Activated gamma-delta T cell treated with Interleukin-2 at 50 U/mL for 16 hours (primary cell): ENCODE measurements at regions not wholly inside any gene's neighbourhood (a gene's known extent, or its start where the extent isn't known, plus 50 kb on each side); places are given as distances from the start of the nearest gene placed in this dataset.
"Not testable (repeated sequence)": the region's sequence is repeated elsewhere in the genome, so short reads cannot be mapped to it uniquely, and the experiment has no call there.

Experiments
- DNase-seq: peaks from one replicate; pipeline ENCODE4 v3.0.0-alpha.2; 2020

DNA sequence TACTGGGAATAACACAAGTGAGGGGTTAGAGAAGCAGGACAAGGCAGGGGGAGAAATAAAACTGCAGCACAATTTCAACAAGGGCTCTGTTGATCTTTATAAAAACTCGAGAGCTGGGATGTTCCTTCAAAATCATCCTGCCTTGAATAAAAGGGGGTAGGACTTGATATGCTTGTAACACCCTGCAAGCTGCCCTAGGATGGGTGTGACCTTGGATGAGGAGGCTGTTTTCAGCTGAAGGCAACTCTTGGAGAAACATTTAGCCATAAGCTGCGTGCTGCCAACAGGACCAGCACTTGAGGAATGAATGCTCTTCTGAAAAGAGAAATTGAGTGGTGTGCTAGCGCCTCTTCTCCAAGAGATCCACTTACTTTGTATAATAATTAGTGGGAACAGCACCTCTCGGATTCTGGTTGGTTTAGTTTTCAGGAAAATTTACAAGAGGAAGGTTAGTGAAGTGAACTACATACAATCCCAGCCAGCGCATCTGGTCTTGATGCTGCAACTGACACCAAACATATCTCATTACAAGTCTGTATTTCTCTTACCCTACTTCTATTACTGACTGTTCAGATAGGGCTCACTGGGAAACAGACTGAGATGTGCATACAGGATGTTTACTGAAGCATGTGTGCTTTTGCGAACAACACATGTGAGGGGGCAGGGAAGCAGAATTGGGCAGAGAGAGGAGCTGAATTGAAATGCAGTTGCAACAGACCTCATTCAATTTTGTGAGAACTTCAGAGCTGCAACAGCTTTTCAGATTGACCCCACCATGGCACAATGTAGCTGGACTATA lies 643.0 kb upstream of the GOLIM4 start:
- no peak for DNase-seq

GRCh38 chr3:168736202-168736601 lies 640.5 kb upstream of the GOLIM4 start:
- no peak for DNase-seq

- DNase-seq = no peak
Observed at GRCh38 chr3:168730073-168730472, 634.3 kb upstream of the GOLIM4 start.

- no peak for DNase-seq
Observed at GRCh38 chr3:168722091-168722490, 626.4 kb upstream of the GOLIM4 start.

DNA sequence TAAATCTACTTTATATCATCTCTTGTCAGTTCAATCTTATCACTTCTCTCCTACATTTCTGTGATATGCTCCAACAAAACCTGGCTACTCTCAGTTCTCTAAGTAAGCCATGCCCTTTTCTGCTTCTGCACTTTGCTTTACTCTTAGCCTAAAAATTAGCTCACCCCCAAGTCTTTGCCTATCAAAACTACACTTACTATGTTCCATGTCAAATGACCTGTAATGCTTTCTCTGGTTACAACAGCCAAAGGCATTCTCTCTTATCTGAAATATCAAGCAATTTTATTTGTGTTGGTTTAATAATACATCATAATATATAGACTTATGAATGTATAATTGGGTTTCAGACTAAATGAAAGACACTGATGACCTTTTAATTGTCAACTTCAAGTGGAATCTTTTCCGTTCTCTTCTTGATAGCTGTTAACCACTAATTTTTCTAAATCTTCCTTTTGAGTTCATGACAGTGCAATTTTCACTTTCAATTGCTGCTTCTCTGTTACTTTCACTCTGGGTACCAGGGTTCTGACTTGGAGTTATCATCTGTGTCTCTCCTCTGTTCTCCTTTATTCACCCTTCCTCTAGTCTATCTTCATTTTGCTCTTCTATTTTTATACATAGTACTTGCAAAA lies 619.0 kb upstream of the GOLIM4 start:
- DNase-seq = no peak

DNA sequence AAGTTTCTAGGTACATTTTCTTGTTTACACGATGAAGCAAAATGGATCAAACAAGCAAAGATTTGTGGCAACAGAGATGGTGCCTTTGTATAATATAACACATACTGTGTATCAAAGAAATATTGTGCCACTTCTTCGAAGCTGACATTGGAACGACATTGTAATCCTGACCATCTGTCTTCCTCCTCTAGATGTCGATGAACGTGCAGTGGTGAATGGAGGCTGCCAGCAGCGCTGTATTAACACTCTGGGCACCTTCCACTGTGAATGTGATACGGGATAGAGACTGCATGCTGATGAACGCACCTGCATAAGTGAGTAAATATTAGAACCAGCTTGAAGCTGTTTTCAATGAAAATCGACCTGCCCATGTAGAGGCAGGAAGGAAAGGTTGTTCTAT lies 613.3 kb upstream of the GOLIM4 start:
- DNase-seq = no peak

DNA sequence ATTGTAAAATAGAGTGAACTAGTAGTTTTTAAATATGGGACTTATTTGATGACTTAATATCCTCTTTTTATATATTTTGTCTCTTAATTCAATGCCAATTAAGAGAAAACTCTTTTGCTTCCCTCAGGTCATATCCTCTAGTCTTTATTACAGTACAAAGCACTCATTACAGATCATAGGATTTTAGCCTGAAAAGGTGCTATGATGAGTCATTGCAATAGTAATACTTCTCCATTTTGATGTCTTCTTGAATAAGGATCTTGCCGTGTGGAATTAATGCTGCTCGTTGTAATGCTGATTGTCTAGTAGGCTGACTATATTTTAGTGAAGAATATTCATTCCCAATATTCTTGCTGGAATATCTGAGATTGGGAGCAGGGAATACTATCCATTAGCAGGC lies 612.2 kb upstream of the GOLIM4 start:
- no peak for DNase-seq

DNA sequence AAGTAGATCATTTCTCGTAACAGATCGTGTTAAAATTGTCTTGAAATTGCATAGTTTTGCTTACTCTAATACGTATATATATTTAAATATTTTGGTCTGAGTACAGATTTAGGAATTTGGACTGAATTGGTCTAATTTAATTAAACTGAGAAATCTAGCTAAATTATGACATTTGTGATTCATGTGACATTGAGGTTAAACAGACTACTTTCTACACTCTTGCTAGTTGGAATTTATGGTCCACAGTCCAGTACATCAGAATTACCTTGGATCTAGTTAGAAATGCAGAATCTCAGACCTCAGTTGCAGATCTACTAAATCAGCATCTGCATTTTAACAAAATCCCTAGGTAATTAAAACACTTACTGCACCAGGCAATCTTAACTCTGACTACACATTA lies 609.7 kb upstream of the GOLIM4 start:
- no peak for DNase-seq

- no peak for DNase-seq
Observed at GRCh38 chr3:168696051-168696450, 600.3 kb upstream of the GOLIM4 start.

- no peak for DNase-seq
Observed at GRCh38 chr3:168693870-168694269, 598.1 kb upstream of the GOLIM4 start.

- DNase-seq = no peak
Observed at GRCh38 chr3:168688267-168688666, 592.5 kb upstream of the GOLIM4 start.

DNA sequence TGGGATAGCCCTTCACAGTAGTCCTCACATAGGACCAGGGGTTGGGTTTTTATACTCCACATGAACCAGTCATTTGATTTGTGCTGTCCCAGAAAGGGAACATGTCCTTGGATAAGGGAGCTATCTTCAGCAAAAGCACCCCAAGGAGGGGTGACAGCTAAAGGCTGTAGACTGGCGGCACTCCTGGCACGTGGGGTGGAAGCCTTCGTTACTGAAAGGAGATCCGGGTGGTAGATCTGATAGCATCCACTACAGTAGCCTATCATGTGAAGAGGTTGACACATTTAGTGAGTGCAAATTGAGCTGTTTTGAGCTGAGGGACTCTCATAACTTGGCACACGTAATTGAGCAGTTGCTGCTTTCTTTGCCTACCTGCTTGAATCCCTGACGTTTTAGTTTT lies 588.8 kb upstream of the GOLIM4 start:
- no peak for DNase-seq

GRCh38 chr3:168678730-168679129 lies 583.0 kb upstream of the GOLIM4 start:
- DNase-seq = no peak

DNA sequence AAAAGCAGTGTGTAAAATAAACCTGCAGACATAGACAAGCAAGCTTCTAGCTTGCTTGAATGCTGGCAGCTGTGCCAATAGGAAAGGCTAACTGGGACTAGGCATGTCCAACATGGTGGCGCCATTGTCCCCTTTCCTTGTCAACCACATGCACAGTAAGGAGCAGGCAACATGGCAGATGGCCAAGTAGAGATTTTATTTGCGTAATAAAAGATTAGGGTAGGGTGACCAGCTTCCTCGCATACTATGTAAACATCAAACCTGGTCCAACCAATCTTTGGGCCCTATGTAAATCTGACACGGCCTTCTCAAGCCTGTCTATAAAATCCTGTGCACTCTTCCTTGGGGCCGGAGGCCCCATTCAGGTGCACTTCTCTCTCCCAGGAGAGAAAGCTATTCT lies 575.4 kb upstream of the GOLIM4 start:
- no peak for DNase-seq

DNA sequence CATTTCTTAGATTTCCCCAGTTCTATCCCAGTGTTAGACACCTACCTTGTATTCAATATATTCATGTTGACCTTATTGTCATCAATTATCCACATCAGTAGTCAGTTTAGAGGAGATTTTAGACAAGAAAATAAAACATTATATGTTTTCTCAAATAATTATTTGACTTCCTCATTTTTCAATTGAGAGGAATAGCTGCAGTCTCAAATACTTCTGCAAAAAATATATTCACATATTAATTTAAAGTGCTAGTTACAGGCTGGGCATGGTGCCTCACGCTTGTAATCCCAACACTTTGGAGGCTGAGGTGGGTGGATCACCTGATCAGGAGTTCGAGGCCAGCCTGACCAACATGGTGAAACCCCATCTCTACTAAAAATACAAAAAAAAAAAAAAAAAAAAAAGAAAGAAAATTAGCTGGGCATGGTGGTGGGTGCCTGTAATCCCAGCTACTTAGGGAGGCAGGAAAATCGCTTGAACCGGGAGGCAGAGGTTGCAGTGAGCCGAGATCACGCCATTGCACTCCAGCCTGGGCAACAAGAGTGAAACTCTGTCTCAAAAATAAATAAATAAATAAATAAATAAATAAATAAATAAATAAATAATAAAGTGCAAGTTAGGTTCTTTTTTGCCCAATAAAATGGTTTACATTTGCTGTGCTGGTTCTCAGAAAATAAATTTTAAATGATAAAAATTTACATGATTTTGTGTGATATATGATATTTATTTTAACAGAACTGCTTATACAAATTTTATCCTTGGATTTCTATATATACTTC lies 565.3 kb upstream of the GOLIM4 start:
- DNase-seq = not testable (repeated sequence)

- no peak for DNase-seq
Observed at GRCh38 chr3:168659015-168659414, 563.3 kb upstream of the GOLIM4 start.

DNA sequence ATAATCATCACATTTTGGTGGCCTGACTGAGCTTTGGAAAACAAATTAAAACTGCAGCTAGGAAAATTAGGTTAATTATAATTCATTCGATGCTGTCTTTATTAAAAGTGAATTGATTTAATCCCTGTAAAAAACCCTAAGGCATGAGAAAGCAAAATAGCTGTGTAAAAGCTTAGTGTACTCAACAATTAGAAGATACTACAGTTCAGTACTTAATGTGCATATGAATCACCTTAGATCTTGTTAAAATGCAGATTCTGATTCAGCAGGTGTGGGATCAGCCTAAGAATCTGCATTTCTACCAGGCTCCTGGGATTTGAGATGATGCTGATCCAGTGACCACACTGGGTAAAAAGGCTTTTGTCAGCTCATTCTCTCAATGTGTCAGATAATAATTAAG lies 559.9 kb upstream of the GOLIM4 start:
- no peak for DNase-seq

DNA sequence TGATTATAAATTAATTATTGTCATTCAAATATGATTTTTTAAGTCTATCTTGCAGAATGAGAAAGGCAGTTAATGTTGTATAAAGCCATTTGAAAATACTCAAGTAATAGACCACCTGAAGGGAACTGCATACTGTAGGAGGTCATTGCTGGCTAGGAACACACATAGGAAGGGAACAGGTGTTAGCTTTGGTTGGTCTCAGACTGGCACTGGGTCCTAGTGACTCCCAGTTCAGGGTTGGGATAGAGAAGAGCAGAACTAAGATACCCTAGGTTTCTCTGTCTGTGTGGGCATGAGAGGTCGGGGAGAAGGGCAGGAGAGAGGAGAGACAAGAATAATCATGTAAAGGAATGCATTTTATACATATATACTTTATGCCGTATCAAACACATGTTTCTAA lies 559.0 kb upstream of the GOLIM4 start:
- DNase-seq = no peak

GRCh38 chr3:168653255-168653654 lies 557.5 kb upstream of the GOLIM4 start:
- DNase-seq = no peak

DNA sequence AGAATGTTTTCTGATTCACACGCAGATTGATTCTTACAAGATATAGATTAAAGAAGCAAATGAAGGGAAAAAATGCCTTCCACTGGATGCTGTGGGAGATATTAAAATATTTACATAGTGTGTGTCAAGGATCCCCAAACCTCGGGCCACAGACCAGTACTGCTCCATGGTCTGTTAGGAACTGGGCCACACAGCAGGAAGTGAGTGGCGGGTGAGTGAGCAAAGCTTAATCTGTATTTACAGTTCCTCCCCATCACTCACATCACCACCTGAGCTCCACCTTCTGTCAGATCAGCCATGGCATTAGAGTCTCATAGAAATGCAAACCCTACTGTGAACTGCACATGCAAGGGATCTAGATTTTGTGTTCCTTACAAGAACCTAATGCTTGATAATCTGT lies 552.6 kb upstream of the GOLIM4 start:
- DNase-seq = no peak

DNA sequence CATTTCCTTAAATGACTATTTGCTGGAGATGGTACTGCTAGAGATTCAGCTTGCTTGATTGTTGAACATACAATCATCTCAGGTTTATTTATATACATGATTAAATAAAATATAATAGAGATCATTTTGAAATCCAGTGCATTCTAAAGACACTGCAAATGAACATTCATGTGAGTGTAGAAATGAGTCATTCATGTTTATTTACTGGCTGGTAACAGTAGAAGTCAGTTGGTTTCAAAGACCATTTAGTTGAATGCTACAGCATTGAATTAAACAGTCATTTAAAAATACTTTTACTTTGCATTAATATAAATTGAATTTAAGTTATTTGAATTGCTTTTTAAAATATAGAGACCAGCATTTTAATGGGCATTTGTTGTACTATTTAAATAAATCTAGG lies 551.9 kb upstream of the GOLIM4 start:
- DNase-seq = no peak

GRCh38 chr3:168645180-168645579 lies 549.5 kb upstream of the GOLIM4 start:
- no peak for DNase-seq

- DNase-seq = no peak
Observed at GRCh38 chr3:168628549-168628948, 532.8 kb upstream of the GOLIM4 start.

GRCh38 chr3:168625477-168625876 lies 529.8 kb upstream of the GOLIM4 start:
- no peak for DNase-seq
